Liver (tissue), 8 donors: ENCODE measurements at regions not wholly inside any gene's neighbourhood (a gene's known extent, or its start where the extent isn't known, plus 50 kb on each side); places are given as distances from the start of the nearest gene placed in this dataset.

Source experiments
- DNase-seq: peaks from one replicate; pipeline ENCODE4 v3.0.0-alpha.2; 2017; ENCODE audit warnings: low spot score
- H3K27ac ChIP-seq, 2 donors: one replicate each; pipeline ENCODE4 v1.7.0; 2013; ENCODE audit warnings: inconsistent platforms in 2 of 2, low read length in 2 of 2, control low read depth in 1 of 2, low read depth in 1 of 2, mild to moderate bottlenecking in 1 of 2
- H3K27me3 ChIP-seq, 4 donors: one replicate each; pipeline versions ENCODE4 v1.6.1 to v1.7.0; 2013; ENCODE audit warnings: low read length in 3 of 4, inconsistent platforms in 1 of 4, mild to moderate bottlenecking in 1 of 4, moderate library complexity in 1 of 4; ENCODE audit not compliant: control insufficient read depth in 4 of 4, insufficient read depth in 4 of 4
- H3K36me3 ChIP-seq, 4 donors: one replicate each; pipeline versions ENCODE4 v1.6.1 to v1.7.0; 2013; ENCODE audit warnings: low read length in 3 of 4, mild to moderate bottlenecking in 3 of 4, low read depth in 1 of 4, moderate library complexity in 1 of 4; ENCODE audit not compliant: control insufficient read depth in 4 of 4, insufficient read depth in 3 of 4
- H3K4me1 ChIP-seq, 4 donors: one replicate each; pipeline versions ENCODE4 v1.6.1 to v1.7.0; 2013; ENCODE audit warnings: low read length in 3 of 4, mild to moderate bottlenecking in 3 of 4, moderate library complexity in 1 of 4; ENCODE audit not compliant: control insufficient read depth in 4 of 4, insufficient read depth in 4 of 4
- H3K4me3 ChIP-seq, 3 donors: one replicate each; pipeline versions ENCODE4 v1.6.1 to v1.7.0; 2013; ENCODE audit warnings: low read length in 3 of 3, control low read depth in 1 of 3, low read depth in 1 of 3, mild to moderate bottlenecking in 1 of 3
- H3K9ac ChIP-seq, 2 donors: one replicate each; pipeline ENCODE4 v1.7.0; 2013; ENCODE audit warnings: low read length in 2 of 2, mild to moderate bottlenecking in 2 of 2, moderate library complexity in 2 of 2, control low read depth in 1 of 2, low read depth in 1 of 2
- H3K9me3 ChIP-seq, 4 donors: one replicate each; pipeline versions ENCODE4 v1.6.1 to v1.7.0; 2013; ENCODE audit warnings: low read length in 3 of 4; ENCODE audit not compliant: control insufficient read depth in 4 of 4
- ATF3 ChIP-seq: IDR thresholded peaks from 2 replicates; pipeline ENCODE4 v1.6.1; 2016; ENCODE audit warnings: antibody characterized with exemption
- FOXA1 ChIP-seq: IDR thresholded peaks from 2 replicates; pipeline ENCODE4 v1.6.1; 2016; ENCODE audit warnings: antibody characterized with exemption
- FOXA2 ChIP-seq: IDR thresholded peaks from 2 replicates; pipeline ENCODE4 v1.6.1; 2016; ENCODE audit warnings: antibody characterized with exemption
- HNF4G ChIP-seq: IDR thresholded peaks from 2 replicates; pipeline ENCODE4 v1.6.1; 2016; ENCODE audit warnings: antibody characterized with exemption
- RAD21 ChIP-seq, 2 donors: IDR thresholded peaks; 2 replicates each; pipeline ENCODE4 v1.6.1; 2016; ENCODE audit warnings: antibody characterized with exemption in 2 of 2, mild to moderate bottlenecking in 2 of 2
- SP1 ChIP-seq: IDR thresholded peaks from 2 replicates; pipeline ENCODE4 v1.6.1; 2018; ENCODE audit warnings: antibody characterized with exemption, mild to moderate bottlenecking
- YY1 ChIP-seq: IDR thresholded peaks from 2 replicates; pipeline ENCODE4 v1.6.1; 2016; ENCODE audit warnings: antibody characterized with exemption, mild to moderate bottlenecking
- WGBS: extraction: QIAGEN DNeasy Blood & Tissue Kit; methylation state at CpG from one replicate; pipeline ENCODE4 v1.1.7; 2013; 5-methylcytosine and 5-hydroxymethylcytosine counted together
- TF ChIP-seq, protein P1 (sequence below): fragments of 150-350 bp; IDR thresholded peaks from 2 replicates; pipeline ENCODE4 v1.5.1; 2017; ENCODE audit warnings: improper control_type of control experiment, low read depth, low read length; ENCODE audit not compliant: missing input control
- TF ChIP-seq, protein P2 (sequence below): IDR thresholded peaks from 2 replicates; pipeline ENCODE4 v1.6.1; 2016; ENCODE audit warnings: antibody characterized with exemption, mild to moderate bottlenecking
- TF ChIP-seq, protein P3 (sequence below): IDR thresholded peaks from 2 replicates; pipeline ENCODE4 v1.6.1; 2016; ENCODE audit warnings: antibody characterized with exemption
- donor health status: healthy.
- donor health status: healthy.
- donor health status: healthy.
- donor health status: healthy.
- donor health status: healthy.

- WGBS: 70% methylated on average over 5 of the region's 5 CpGs
- Histone ChIP-seq H3K27me3 (no peaks in the 10 kb centered on the region), H3K36me3 (no peaks in the 10 kb centered on the region), H3K4me1 (peaks cover 0 to 6% (median 3%) of the 10 kb centered on the region in 4 donors), H3K9me3 (no peaks in the 10 kb centered on the region), H3K9ac (no peak overlapping the region), H3K4me3 (no peak overlapping the region), H3K27ac (no peak overlapping the region)
- no peak for DNase-seq
- TF ChIP-seq YY1: no peak
- TF ChIP-seq RAD21 (IDR thresholded peaks at IDR 0.05): no peak
- TF ChIP-seq FOXA1: no peak
- no peak for TF ChIP-seq FOXA2
- no peak for TF ChIP-seq ATF3
- TF ChIP-seq HNF4G: no peak
- TF ChIP-seq, protein P1, sequence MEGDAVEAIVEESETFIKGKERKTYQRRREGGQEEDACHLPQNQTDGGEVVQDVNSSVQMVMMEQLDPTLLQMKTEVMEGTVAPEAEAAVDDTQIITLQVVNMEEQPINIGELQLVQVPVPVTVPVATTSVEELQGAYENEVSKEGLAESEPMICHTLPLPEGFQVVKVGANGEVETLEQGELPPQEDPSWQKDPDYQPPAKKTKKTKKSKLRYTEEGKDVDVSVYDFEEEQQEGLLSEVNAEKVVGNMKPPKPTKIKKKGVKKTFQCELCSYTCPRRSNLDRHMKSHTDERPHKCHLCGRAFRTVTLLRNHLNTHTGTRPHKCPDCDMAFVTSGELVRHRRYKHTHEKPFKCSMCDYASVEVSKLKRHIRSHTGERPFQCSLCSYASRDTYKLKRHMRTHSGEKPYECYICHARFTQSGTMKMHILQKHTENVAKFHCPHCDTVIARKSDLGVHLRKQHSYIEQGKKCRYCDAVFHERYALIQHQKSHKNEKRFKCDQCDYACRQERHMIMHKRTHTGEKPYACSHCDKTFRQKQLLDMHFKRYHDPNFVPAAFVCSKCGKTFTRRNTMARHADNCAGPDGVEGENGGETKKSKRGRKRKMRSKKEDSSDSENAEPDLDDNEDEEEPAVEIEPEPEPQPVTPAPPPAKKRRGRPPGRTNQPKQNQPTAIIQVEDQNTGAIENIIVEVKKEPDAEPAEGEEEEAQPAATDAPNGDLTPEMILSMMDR: no peak
- TF ChIP-seq SP1: no peak
- TF ChIP-seq, protein P2, sequence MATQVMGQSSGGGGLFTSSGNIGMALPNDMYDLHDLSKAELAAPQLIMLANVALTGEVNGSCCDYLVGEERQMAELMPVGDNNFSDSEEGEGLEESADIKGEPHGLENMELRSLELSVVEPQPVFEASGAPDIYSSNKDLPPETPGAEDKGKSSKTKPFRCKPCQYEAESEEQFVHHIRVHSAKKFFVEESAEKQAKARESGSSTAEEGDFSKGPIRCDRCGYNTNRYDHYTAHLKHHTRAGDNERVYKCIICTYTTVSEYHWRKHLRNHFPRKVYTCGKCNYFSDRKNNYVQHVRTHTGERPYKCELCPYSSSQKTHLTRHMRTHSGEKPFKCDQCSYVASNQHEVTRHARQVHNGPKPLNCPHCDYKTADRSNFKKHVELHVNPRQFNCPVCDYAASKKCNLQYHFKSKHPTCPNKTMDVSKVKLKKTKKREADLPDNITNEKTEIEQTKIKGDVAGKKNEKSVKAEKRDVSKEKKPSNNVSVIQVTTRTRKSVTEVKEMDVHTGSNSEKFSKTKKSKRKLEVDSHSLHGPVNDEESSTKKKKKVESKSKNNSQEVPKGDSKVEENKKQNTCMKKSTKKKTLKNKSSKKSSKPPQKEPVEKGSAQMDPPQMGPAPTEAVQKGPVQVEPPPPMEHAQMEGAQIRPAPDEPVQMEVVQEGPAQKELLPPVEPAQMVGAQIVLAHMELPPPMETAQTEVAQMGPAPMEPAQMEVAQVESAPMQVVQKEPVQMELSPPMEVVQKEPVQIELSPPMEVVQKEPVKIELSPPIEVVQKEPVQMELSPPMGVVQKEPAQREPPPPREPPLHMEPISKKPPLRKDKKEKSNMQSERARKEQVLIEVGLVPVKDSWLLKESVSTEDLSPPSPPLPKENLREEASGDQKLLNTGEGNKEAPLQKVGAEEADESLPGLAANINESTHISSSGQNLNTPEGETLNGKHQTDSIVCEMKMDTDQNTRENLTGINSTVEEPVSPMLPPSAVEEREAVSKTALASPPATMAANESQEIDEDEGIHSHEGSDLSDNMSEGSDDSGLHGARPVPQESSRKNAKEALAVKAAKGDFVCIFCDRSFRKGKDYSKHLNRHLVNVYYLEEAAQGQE: no peak
- TF ChIP-seq, protein P3, sequence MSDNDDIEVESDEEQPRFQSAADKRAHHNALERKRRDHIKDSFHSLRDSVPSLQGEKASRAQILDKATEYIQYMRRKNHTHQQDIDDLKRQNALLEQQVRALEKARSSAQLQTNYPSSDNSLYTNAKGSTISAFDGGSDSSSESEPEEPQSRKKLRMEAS: no peak
Observed at GRCh38 chr2:101623031-101623521, 74.4 kb upstream of the MAP4K4 start.

- no peak for TF ChIP-seq YY1
- TF ChIP-seq, protein P1: no peak
- no peak overlapping the region for H3K9ac ChIP-seq
- 78% methylated on average over 16 of the region's 16 CpGs for WGBS
- no peaks in the 10 kb centered on the region for H3K36me3 ChIP-seq
- no peaks in the 10 kb centered on the region for H3K9me3 ChIP-seq
- peaks cover 0 to 6% (median 3%) of the 10 kb centered on the region in 4 donors for H3K4me1 ChIP-seq
- no peak overlapping the region for H3K4me3 ChIP-seq
- H3K27ac ChIP-seq: no peak overlapping the region
- H3K27me3 ChIP-seq: no peaks in the 10 kb centered on the region
- no peak for DNase-seq
Observed at GRCh38 chr2:101622210-101623030, 75.1 kb upstream of the MAP4K4 start.
